OCI-LY7 (cell line): ENCODE measurements at regions not wholly inside any gene's neighbourhood (a gene's known extent, or its start where the extent isn't known, plus 50 kb on each side); places are given as distances from the start of the nearest gene placed in this dataset.

Source experiments
- EZH2phosphoT487 ChIP-seq: fragments of 200-600 bp; sonication (generic); IDR thresholded peaks from 2 replicates; pipeline ENCODE4 v1.6.1; 2018; ENCODE audit warnings: low read depth, borderline replicate concordance, mild to moderate bottlenecking, mixed run types, antibody characterized with exemption, low read length, moderate library complexity, mixed read lengths
- TF ChIP-seq, protein P1 (sequence below): fragments of 200-600 bp; sonication (generic); conservative IDR thresholded peaks from 2 replicates; pipeline ENCODE4 v1.5.1; 2014; ENCODE audit warnings: mild to moderate bottlenecking, antibody characterized with exemption, low read length, moderate library complexity, mixed read lengths

DNA sequence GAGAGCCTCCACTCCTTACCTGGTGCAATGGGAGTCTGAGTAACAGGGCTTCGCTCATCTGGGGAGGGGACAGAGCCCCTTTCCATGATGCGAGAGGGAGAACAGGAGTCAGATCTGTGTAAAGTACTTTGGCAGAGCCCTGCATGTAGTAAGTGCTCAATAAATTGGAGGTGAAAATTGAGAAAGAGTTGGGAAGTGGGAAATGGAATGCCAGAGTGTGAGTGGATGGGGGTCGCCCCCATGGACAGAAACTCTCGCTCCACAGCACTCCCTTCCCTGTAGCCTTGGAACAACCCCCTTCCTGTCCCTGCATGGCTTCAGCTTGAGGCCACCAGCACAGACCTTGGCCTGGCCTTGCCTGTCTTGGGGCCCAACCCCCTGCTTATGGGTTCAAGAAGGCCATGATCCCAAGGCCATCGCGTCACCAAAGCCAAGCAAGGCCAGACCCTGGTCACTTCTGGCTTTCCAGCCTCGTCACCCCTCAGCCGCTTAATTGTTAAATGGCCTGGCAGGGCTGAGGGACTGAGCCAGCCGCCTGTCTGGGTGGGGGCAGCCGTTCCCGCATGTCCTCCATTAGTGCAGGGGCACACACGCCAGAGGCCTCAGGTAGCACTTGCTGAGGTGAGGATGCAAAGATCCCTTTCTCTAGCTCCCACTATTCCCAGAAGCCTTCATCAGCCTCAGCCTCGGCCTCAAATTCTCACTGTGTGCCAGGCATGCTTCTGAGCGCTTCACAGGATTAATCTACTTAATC is 93.7 kb upstream of the PTPN1 start:
- TF ChIP-seq, protein P1, sequence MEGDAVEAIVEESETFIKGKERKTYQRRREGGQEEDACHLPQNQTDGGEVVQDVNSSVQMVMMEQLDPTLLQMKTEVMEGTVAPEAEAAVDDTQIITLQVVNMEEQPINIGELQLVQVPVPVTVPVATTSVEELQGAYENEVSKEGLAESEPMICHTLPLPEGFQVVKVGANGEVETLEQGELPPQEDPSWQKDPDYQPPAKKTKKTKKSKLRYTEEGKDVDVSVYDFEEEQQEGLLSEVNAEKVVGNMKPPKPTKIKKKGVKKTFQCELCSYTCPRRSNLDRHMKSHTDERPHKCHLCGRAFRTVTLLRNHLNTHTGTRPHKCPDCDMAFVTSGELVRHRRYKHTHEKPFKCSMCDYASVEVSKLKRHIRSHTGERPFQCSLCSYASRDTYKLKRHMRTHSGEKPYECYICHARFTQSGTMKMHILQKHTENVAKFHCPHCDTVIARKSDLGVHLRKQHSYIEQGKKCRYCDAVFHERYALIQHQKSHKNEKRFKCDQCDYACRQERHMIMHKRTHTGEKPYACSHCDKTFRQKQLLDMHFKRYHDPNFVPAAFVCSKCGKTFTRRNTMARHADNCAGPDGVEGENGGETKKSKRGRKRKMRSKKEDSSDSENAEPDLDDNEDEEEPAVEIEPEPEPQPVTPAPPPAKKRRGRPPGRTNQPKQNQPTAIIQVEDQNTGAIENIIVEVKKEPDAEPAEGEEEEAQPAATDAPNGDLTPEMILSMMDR: no peak
- no peak for TF ChIP-seq EZH2phosphoT487
